ENCODE measurements at regions not wholly inside any gene's neighbourhood (a gene's known extent, or its start where the extent isn't known, plus 50 kb on each side); places are given as distances from the start of the nearest gene placed in this dataset.

- no peak overlapping the region for H3K27ac ChIP-seq (ENCODE audit: low read length)
- H4K20me1 ChIP-seq (ENCODE audit: insufficient read depth, low read length), result no peaks in the 10 kb centered on the region
- no peak overlapping the region for H3K4me2 ChIP-seq (ENCODE audit: insufficient read depth, low read length)
- H2AFZ ChIP-seq (ENCODE audit: low read depth, low read length), result no peak overlapping the region
- no peak for ATAC-seq (ENCODE audit: insufficient read depth, low read depth)
- TF ChIP-seq CTCF (IDR thresholded peaks at IDR 0.05; ENCODE audit: borderline replicate concordance, extremely low read depth, low read length, poor library complexity, severe bottlenecking), result no peak
- no peak for TF ChIP-seq EZH2 (IDR thresholded peaks at IDR 0.05; ENCODE audit: borderline replicate concordance, low read depth, low read length, severe bottlenecking)
- no peaks in the 10 kb centered on the region for H3K79me2 ChIP-seq (ENCODE audit: insufficient read depth, low read length)
- DNase-seq, result no peak
- no peaks in the 10 kb centered on the region for H3K27me3 ChIP-seq (ENCODE audit: insufficient read depth, low read length, poor library complexity)
- H3K9me3 ChIP-seq (ENCODE audit: insufficient read depth, low read length, severe bottlenecking), result peaks cover 18% of the 10 kb centered on the region
- peaks cover 4% of the 10 kb centered on the region; the same call in 1 of the 2 replicates for H3K36me3 ChIP-seq (ENCODE audit: insufficient read depth, low read length)
- peaks cover 15% of the 10 kb centered on the region for H3K4me1 ChIP-seq (ENCODE audit: insufficient read depth, low read length)
- no peak overlapping the region for H3K4me3 ChIP-seq (ENCODE audit: low read depth in 1 of 2, low read length in 2 of 2)
- no peak overlapping the region for H3K9ac ChIP-seq (ENCODE audit: low read depth, low read length)
These were observed 244.0 kb downstream of the CASP12 start for GRCh38 chr11:104654181-104654813.

GRCh38 chr11:104653407-104653806 is 244.9 kb downstream of the CASP12 start:
- no peaks in the 10 kb centered on the region for H3K79me2 ChIP-seq (ENCODE audit: insufficient read depth, low read length)

GRCh38 chr11:104652996-104653395 is 245.3 kb downstream of the CASP12 start:
- no peak for TF ChIP-seq EZH2 (IDR thresholded peaks at IDR 0.05; ENCODE audit: borderline replicate concordance, low read depth, low read length, severe bottlenecking)
- no peak for TF ChIP-seq CTCF (IDR thresholded peaks at IDR 0.05; ENCODE audit: borderline replicate concordance, extremely low read depth, low read length, poor library complexity, severe bottlenecking)
- Histone ChIP-seq H3K9ac (ENCODE audit: low read depth, low read length) (no peak overlapping the region), H2AFZ (ENCODE audit: low read depth, low read length) (peak overlapping the region; percentile 61; the same call in 1 of the 2 replicates), H3K4me3 (ENCODE audit: low read depth in 1 of 2, low read length in 2 of 2) (no peak overlapping the region), H3K27me3 (ENCODE audit: insufficient read depth, low read length, poor library complexity) (no peaks in the 10 kb centered on the region), H3K4me2 (ENCODE audit: insufficient read depth, low read length) (peak overlapping the region; percentile 37; the same call in 1 of the 2 replicates), H3K9me3 (ENCODE audit: insufficient read depth, low read length, severe bottlenecking) (peaks cover 18% of the 10 kb centered on the region), H3K36me3 (ENCODE audit: insufficient read depth, low read length) (peaks cover 4% of the 10 kb centered on the region; the same call in 1 of the 2 replicates), H3K4me1 (ENCODE audit: insufficient read depth, low read length) (peaks cover 15% of the 10 kb centered on the region), H4K20me1 (ENCODE audit: insufficient read depth, low read length) (no peaks in the 10 kb centered on the region), H3K27ac (ENCODE audit: low read length) (peak overlapping the region; percentile 61), H3K79me2 (ENCODE audit: insufficient read depth, low read length) (no peaks in the 10 kb centered on the region)
- DNase-seq (no peak), ATAC-seq (ENCODE audit: insufficient read depth, low read depth) (no peak)

More at GRCh38 chr11:104653407-104653806, 244.9 kb downstream of the CASP12 start:
- no peaks in the 10 kb centered on the region for H4K20me1 ChIP-seq (ENCODE audit: insufficient read depth, low read length)
- peak; percentile 93 for ATAC-seq (ENCODE audit: insufficient read depth, low read depth)
- no peak overlapping the region for H3K9ac ChIP-seq (ENCODE audit: low read depth, low read length)
- H3K36me3 ChIP-seq (ENCODE audit: insufficient read depth, low read length), result peaks cover 4% of the 10 kb centered on the region; the same call in 1 of the 2 replicates
- H3K9me3 ChIP-seq (ENCODE audit: insufficient read depth, low read length, severe bottlenecking), result peaks cover 18% of the 10 kb centered on the region
- H2AFZ ChIP-seq (ENCODE audit: low read depth, low read length), result peak overlapping the region; percentile 61; the same call in 1 of the 2 replicates
- peaks cover 15% of the 10 kb centered on the region for H3K4me1 ChIP-seq (ENCODE audit: insufficient read depth, low read length)
- no peak for TF ChIP-seq CTCF (IDR thresholded peaks at IDR 0.05; ENCODE audit: borderline replicate concordance, extremely low read depth, low read length, poor library complexity, severe bottlenecking)
- TF ChIP-seq EZH2 (IDR thresholded peaks at IDR 0.05; ENCODE audit: borderline replicate concordance, low read depth, low read length, severe bottlenecking), result no peak
- H3K27me3 ChIP-seq (ENCODE audit: insufficient read depth, low read length, poor library complexity), result no peaks in the 10 kb centered on the region
- DNase-seq, result peak; percentile 58
- peak overlapping the region; percentile 61 for H3K27ac ChIP-seq (ENCODE audit: low read length)
- H3K4me3 ChIP-seq (ENCODE audit: low read depth in 1 of 2, low read length in 2 of 2), result no peak overlapping the region
- peak overlapping the region; percentile 37; the same call in 1 of the 2 replicates for H3K4me2 ChIP-seq (ENCODE audit: insufficient read depth, low read length)

All from DND-41 (cell line).